ENCODE measurements at regions not wholly inside any gene's neighbourhood (a gene's known extent, or its start where the extent isn't known, plus 50 kb on each side); places are given as distances from the start of the nearest gene placed in this dataset.

DNA sequence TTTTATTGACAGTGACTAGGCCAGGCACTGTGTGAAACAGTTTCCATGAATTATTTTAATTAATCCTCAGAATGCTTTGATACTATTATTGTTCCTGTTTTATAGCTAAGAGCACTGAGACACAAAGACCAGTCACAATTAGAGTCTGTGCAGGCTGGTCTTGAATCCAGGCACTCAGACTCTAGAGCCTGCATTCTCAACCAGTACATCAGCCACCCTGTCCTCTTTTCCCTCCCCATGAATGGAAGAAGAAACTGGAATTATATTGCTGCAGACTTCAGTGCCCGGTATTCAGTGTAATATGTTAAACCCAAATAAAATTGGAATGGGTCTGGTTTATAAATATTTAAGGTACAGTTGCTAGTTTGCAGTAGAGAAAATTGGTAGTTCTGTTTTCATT is 303.0 kb upstream of the RGS6 start:
- TF ChIP-seq POLR2A (IDR thresholded peaks at IDR 0.05): no peak
- TF ChIP-seq, protein P1, sequence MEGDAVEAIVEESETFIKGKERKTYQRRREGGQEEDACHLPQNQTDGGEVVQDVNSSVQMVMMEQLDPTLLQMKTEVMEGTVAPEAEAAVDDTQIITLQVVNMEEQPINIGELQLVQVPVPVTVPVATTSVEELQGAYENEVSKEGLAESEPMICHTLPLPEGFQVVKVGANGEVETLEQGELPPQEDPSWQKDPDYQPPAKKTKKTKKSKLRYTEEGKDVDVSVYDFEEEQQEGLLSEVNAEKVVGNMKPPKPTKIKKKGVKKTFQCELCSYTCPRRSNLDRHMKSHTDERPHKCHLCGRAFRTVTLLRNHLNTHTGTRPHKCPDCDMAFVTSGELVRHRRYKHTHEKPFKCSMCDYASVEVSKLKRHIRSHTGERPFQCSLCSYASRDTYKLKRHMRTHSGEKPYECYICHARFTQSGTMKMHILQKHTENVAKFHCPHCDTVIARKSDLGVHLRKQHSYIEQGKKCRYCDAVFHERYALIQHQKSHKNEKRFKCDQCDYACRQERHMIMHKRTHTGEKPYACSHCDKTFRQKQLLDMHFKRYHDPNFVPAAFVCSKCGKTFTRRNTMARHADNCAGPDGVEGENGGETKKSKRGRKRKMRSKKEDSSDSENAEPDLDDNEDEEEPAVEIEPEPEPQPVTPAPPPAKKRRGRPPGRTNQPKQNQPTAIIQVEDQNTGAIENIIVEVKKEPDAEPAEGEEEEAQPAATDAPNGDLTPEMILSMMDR (IDR thresholded peaks at IDR 0.05): no peak
- TF ChIP-seq POLR2AphosphoS5 (IDR thresholded peaks at IDR 0.05): no peak

Data from sigmoid colon (tissue), 4 donors.